HepG2 (cell line): ENCODE measurements at regions not wholly inside any gene's neighbourhood (a gene's known extent, or its start where the extent isn't known, plus 50 kb on each side); places are given as distances from the start of the nearest gene placed in this dataset.
A peak's percentile ranks its signal among the peaks of the same experiment; 100 is the strongest.

Experiments
- DNMT1 ChIP-seq: sonication (generic); formaldehyde crosslinking; IDR thresholded peaks from 2 replicates; pipeline ENCODE4 v1.5.1; 2020; ENCODE audit warnings: mild to moderate bottlenecking, missing genetic modification reagents
- HDAC2 ChIP-seq: sonication (generic); formaldehyde crosslinking; IDR thresholded peaks from 2 replicates; pipeline ENCODE4 v1.4.0; 2020; ENCODE audit warnings: missing genetic modification reagents
- RARA ChIP-seq: IDR thresholded peaks from 2 replicates; pipeline ENCODE4 v1.6.1; 2016; ENCODE audit warnings: missing genetic modification reagents, missing compliant biosample characterization
- TF ChIP-seq, protein P1 (sequence below): sonication (generic); formaldehyde crosslinking; IDR thresholded peaks from one replicate; pipeline ENCODE4 v1.5.1; 2020; ENCODE audit warnings: mild to moderate bottlenecking, missing genetic modification reagents; ENCODE audit errors: not compliant biosample characterization
- TF ChIP-seq, protein P2 (sequence below): sonication (generic); formaldehyde crosslinking; IDR thresholded peaks from 2 replicates; pipeline ENCODE4 v1.5.1; 2020; ENCODE audit warnings: mild to moderate bottlenecking, missing genetic modification reagents, borderline replicate concordance

DNA sequence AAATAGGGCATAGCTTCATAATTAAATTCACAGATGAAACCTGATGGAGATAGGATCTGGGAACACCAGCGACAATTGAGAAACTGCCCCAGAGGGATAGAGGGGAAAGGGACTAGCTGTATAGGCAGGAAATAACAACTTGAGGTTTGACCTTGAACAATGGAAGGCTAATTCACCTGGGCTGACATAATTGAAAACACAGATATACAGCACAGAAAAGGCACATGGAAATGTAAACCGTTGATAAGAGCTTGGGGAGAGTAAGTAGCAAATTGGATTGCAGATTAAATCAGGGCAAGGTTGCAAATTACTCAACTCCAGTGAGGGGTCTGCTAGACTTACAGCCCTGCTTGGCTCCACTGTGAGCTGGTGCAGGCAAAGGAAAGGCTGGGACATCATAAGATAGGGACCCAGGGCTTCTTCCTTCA lies 246.7 kb downstream of the DLEU7 start (continued):
- TF ChIP-seq, protein P1, sequence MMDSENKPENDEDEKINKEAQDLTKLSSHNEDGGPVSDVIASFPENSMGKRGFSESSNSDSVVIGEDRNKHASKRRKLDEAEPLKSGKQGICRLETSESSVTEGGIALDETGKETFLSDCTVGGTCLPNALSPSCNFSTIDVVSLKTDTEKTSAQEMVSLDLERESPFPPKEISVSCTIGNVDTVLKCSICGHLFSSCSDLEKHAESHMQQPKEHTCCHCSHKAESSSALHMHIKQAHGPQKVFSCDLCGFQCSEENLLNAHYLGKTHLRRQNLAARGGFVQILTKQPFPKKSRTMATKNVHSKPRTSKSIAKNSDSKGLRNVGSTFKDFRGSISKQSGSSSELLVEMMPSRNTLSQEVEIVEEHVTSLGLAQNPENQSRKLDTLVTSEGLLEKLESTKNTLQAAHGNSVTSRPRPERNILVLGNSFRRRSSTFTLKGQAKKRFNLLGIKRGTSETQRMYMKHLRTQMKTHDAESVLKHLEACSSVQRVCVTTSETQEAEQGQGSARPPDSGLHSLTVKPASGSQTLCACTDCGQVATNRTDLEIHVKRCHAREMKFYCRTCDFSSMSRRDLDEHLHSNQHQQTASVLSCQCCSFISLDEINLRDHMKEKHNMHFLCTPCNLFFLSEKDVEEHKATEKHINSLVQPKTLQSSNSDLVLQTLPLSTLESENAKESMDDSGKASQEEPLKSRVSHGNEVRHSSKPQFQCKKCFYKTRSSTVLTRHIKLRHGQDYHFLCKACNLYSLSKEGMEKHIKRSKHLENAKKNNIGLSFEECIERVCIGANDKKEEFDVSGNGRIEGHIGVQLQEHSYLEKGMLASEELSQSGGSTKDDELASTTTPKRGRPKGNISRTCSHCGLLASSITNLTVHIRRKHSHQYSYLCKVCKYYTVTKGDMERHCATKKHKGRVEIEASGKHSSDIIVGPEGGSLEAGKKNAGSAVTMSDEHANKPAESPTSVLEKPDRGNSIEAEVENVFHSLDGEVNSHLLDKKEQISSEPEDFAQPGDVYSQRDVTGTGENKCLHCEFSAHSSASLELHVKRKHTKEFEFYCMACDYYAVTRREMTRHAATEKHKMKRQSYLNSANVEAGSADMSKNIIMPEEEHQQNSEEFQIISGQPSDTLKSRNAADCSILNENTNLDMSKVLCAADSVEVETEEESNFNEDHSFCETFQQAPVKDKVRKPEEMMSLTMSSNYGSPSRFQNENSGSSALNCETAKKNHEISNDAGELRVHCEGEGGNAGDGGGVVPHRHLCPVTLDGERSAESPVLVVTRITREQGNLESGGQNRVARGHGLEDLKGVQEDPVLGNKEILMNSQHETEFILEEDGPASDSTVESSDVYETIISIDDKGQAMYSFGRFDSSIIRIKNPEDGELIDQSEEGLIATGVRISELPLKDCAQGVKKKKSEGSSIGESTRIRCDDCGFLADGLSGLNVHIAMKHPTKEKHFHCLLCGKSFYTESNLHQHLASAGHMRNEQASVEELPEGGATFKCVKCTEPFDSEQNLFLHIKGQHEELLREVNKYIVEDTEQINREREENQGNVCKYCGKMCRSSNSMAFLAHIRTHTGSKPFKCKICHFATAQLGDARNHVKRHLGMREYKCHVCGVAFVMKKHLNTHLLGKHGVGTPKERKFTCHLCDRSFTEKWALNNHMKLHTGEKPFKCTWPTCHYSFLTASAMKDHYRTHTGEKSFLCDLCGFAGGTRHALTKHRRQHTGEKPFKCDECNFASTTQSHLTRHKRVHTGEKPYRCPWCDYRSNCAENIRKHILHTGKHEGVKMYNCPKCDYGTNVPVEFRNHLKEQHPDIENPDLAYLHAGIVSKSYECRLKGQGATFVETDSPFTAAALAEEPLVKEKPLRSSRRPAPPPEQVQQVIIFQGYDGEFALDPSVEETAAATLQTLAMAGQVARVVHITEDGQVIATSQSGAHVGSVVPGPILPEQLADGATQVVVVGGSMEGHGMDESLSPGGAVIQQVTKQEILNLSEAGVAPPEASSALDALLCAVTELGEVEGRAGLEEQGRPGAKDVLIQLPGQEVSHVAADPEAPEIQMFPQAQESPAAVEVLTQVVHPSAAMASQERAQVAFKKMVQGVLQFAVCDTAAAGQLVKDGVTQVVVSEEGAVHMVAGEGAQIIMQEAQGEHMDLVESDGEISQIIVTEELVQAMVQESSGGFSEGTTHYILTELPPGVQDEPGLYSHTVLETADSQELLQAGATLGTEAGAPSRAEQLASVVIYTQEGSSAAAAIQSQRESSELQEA (CRISPR knock-in tag): no peak
- TF ChIP-seq RARA (CRISPR knock-in tag) (peak; percentile 54), HDAC2 (CRISPR knock-in tag) (0 out of 2 replicates have a peak, but pooled peaks have one; percentile 16), DNMT1 (CRISPR knock-in tag) (no peak)
- TF ChIP-seq, protein P2, sequence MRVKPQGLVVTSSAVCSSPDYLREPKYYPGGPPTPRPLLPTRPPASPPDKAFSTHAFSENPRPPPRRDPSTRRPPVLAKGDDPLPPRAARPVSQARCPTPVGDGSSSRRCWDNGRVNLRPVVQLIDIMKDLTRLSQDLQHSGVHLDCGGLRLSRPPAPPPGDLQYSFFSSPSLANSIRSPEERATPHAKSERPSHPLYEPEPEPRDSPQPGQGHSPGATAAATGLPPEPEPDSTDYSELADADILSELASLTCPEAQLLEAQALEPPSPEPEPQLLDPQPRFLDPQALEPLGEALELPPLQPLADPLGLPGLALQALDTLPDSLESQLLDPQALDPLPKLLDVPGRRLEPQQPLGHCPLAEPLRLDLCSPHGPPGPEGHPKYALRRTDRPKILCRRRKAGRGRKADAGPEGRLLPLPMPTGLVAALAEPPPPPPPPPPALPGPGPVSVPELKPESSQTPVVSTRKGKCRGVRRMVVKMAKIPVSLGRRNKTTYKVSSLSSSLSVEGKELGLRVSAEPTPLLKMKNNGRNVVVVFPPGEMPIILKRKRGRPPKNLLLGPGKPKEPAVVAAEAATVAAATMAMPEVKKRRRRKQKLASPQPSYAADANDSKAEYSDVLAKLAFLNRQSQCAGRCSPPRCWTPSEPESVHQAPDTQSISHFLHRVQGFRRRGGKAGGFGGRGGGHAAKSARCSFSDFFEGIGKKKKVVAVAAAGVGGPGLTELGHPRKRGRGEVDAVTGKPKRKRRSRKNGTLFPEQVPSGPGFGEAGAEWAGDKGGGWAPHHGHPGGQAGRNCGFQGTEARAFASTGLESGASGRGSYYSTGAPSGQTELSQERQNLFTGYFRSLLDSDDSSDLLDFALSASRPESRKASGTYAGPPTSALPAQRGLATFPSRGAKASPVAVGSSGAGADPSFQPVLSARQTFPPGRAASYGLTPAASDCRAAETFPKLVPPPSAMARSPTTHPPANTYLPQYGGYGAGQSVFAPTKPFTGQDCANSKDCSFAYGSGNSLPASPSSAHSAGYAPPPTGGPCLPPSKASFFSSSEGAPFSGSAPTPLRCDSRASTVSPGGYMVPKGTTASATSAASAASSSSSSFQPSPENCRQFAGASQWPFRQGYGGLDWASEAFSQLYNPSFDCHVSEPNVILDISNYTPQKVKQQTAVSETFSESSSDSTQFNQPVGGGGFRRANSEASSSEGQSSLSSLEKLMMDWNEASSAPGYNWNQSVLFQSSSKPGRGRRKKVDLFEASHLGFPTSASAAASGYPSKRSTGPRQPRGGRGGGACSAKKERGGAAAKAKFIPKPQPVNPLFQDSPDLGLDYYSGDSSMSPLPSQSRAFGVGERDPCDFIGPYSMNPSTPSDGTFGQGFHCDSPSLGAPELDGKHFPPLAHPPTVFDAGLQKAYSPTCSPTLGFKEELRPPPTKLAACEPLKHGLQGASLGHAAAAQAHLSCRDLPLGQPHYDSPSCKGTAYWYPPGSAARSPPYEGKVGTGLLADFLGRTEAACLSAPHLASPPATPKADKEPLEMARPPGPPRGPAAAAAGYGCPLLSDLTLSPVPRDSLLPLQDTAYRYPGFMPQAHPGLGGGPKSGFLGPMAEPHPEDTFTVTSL (CRISPR knock-in tag): peak; percentile 74; the same call in 1 of the 2 replicates
